ENCODE measurements at regions not wholly inside any gene's neighbourhood (a gene's known extent, or its start where the extent isn't known, plus 50 kb on each side); places are given as distances from the start of the nearest gene placed in this dataset.

DNA sequence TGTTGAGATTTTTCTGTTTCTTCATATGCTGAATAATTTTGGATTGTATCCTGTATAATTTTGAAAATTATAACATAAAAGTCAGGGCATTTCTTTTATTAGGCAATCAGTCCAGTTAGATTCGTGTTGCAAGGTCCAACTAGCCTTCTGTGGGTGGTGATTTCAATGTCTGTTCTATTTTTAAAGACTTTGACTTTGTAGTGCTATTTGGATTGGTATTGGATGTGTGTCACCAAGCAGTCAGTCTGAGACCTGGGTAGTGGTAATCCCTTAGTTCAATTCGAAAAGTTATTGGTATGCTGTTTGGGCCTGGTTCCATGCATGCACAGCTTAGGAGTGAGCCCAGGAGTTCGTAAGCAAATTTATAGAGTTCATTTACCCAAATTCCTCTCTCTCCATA lies 82.2 kb downstream of the EPDR1 start:
- H3K4me1 ChIP-seq (ENCODE audit: control insufficient read depth in 2 of 2, insufficient read depth in 2 of 2, low read length in 2 of 2): no peaks in the 10 kb centered on the region
- 93% methylated on average over 3 of the region's 3 CpGs for WGBS
- H3K36me3 ChIP-seq (ENCODE audit: control insufficient read depth in 2 of 2, insufficient read depth in 2 of 2, low read length in 1 of 2): no peaks in the 10 kb centered on the region
- H3K9me3 ChIP-seq (ENCODE audit: control insufficient read depth in 2 of 2, insufficient read depth in 1 of 2, low read length in 1 of 2): no peaks in the 10 kb centered on the region
- no peak for DNase-seq (ENCODE audit: low read depth in 6 of 9, low spot score in 9 of 9)
- no peak overlapping the region for H3K27ac ChIP-seq (ENCODE audit: low read depth in 1 of 2, low read length in 1 of 2)
- no peaks in the 10 kb centered on the region for H3K27me3 ChIP-seq (ENCODE audit: control insufficient read depth in 2 of 2, insufficient read depth in 1 of 2, low read length in 1 of 2)
- H3K4me3 ChIP-seq (ENCODE audit: low read length in 2 of 2): no peak overlapping the region

DNA sequence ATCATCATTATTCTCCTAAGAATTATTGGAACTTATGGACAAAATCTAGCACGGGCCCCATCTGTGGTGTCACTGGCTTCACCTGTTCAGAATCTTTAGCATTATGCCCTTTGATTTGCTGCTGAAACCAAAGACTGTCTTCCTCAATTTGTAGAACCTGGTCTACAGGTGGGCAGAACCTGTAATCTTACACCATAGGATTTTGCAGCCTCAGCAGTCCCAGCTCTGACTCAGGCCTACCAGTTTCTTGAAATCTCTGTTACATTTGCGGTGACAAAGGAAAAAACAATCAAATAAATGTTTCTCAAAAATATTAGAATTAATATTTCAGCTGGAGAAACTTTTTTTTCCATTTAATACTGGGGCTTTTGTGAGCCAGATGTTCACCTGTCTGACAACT lies 86.1 kb downstream of the EPDR1 start:
- Histone ChIP-seq H3K4me3 (ENCODE audit: low read length in 2 of 2) (no peak overlapping the region), H3K36me3 (ENCODE audit: control insufficient read depth in 2 of 2, insufficient read depth in 2 of 2, low read length in 1 of 2) (no peaks in the 10 kb centered on the region), H3K27me3 (ENCODE audit: control insufficient read depth in 2 of 2, insufficient read depth in 1 of 2, low read length in 1 of 2) (no peaks in the 10 kb centered on the region), H3K4me1 (ENCODE audit: control insufficient read depth in 2 of 2, insufficient read depth in 2 of 2, low read length in 2 of 2) (no peaks in the 10 kb centered on the region), H3K27ac (ENCODE audit: low read depth in 1 of 2, low read length in 1 of 2) (no peak overlapping the region), H3K9me3 (ENCODE audit: control insufficient read depth in 2 of 2, insufficient read depth in 1 of 2, low read length in 1 of 2) (no peaks in the 10 kb centered on the region)
- WGBS: 97% methylated on average over 2 of the region's 2 CpGs
- no peak for DNase-seq (ENCODE audit: low read depth in 6 of 9, low spot score in 9 of 9)

DNA sequence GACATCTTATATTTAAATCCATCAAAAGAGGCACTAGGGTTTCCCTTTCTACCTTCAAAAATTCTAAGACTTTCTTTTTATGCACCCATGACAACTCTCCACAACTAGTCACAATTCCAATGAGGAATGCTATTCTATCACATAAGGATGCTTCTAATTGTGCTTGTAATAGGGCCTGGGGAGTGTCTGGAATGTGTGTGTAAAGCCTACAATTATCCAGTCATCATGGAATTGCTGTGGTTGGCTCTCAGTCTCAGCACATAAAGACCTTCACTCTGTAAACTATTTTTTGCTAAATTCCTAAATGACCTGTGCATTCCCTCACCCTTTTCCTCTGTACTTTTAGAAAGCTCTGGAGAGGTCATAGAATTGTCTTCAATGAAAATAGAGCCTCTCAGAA lies 86.7 kb downstream of the EPDR1 start:
- DNase-seq (ENCODE audit: low read depth in 6 of 9, low spot score in 9 of 9): no peak

DNA sequence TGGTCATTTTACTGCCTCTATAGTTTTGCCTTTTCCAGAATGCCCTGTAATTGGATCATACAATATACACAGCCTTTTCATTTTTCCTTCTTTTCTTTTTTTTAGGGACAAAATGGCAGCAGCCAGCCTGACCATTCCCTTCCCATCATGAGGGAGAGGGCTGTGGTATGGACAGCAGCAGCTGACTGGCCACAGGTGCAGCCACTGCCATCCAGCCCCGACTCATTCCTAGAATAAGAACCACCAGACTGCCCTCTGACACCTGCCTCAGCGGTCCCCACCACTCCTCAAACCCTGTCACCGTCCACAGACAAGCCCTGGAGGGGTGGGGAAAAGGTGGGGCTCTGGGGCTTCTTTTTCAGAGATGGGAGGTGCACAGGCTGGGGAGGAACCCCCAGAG lies 92.8 kb downstream of the EPDR1 start:
- no peak for DNase-seq (ENCODE audit: low read depth in 6 of 9, low spot score in 9 of 9)
- H3K4me1 ChIP-seq (ENCODE audit: control insufficient read depth in 2 of 2, insufficient read depth in 2 of 2, low read length in 2 of 2): no peaks in the 10 kb centered on the region
- no peaks in the 10 kb centered on the region for H3K9me3 ChIP-seq (ENCODE audit: control insufficient read depth in 2 of 2, insufficient read depth in 1 of 2, low read length in 1 of 2)
- H3K36me3 ChIP-seq (ENCODE audit: control insufficient read depth in 2 of 2, insufficient read depth in 2 of 2, low read length in 1 of 2): no peaks in the 10 kb centered on the region
- WGBS: 93% methylated on average over 3 of the region's 3 CpGs
- no peak overlapping the region for H3K4me3 ChIP-seq (ENCODE audit: low read length in 2 of 2)
- H3K27ac ChIP-seq (ENCODE audit: low read depth in 1 of 2, low read length in 1 of 2): no peak overlapping the region
- H3K27me3 ChIP-seq (ENCODE audit: control insufficient read depth in 2 of 2, insufficient read depth in 1 of 2, low read length in 1 of 2): no peaks in the 10 kb centered on the region

More for the DNA sequence above, 86.7 kb downstream of the EPDR1 start:
- H3K4me1 ChIP-seq (ENCODE audit: control insufficient read depth in 2 of 2, insufficient read depth in 2 of 2, low read length in 2 of 2): no peaks in the 10 kb centered on the region
- H3K36me3 ChIP-seq (ENCODE audit: control insufficient read depth in 2 of 2, insufficient read depth in 2 of 2, low read length in 1 of 2): no peaks in the 10 kb centered on the region
- H3K27ac ChIP-seq (ENCODE audit: low read depth in 1 of 2, low read length in 1 of 2): no peak overlapping the region
- H3K4me3 ChIP-seq (ENCODE audit: low read length in 2 of 2): no peak overlapping the region
- no peaks in the 10 kb centered on the region for H3K9me3 ChIP-seq (ENCODE audit: control insufficient read depth in 2 of 2, insufficient read depth in 1 of 2, low read length in 1 of 2)
- no peaks in the 10 kb centered on the region for H3K27me3 ChIP-seq (ENCODE audit: control insufficient read depth in 2 of 2, insufficient read depth in 1 of 2, low read length in 1 of 2)

DNA sequence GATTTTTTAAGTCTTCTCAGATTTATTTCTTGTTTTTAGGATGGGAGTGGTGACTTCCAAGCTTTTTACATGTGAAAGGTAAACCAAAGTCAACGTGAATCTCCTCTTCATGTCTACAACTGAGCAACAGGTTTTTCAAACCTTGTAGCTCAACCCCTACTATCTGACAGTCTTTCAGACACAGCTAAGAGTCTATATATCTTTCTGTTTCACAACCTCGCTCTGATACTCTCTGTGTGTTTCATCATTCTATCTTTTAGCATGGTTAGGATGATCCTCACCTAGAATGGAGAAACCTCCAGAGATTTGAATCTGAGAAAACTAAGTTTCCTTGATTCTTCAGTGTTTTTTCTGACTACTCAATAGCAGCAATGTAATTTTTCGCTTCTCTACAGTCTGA lies 96.1 kb downstream of the EPDR1 start:
- no peak overlapping the region for H3K27ac ChIP-seq (ENCODE audit: low read depth in 1 of 2, low read length in 1 of 2)
- no peaks in the 10 kb centered on the region for H3K4me1 ChIP-seq (ENCODE audit: control insufficient read depth in 2 of 2, insufficient read depth in 2 of 2, low read length in 2 of 2)
- H3K36me3 ChIP-seq (ENCODE audit: control insufficient read depth in 2 of 2, insufficient read depth in 2 of 2, low read length in 1 of 2): no peaks in the 10 kb centered on the region
- DNase-seq (ENCODE audit: low read depth in 6 of 9, low spot score in 9 of 9): no peak
- 94% methylated on average over 3 of the region's 3 CpGs for WGBS
- H3K27me3 ChIP-seq (ENCODE audit: control insufficient read depth in 2 of 2, insufficient read depth in 1 of 2, low read length in 1 of 2): no peaks in the 10 kb centered on the region
- no peak overlapping the region for H3K4me3 ChIP-seq (ENCODE audit: low read length in 2 of 2)
- H3K9me3 ChIP-seq (ENCODE audit: control insufficient read depth in 2 of 2, insufficient read depth in 1 of 2, low read length in 1 of 2): no peaks in the 10 kb centered on the region

DNA sequence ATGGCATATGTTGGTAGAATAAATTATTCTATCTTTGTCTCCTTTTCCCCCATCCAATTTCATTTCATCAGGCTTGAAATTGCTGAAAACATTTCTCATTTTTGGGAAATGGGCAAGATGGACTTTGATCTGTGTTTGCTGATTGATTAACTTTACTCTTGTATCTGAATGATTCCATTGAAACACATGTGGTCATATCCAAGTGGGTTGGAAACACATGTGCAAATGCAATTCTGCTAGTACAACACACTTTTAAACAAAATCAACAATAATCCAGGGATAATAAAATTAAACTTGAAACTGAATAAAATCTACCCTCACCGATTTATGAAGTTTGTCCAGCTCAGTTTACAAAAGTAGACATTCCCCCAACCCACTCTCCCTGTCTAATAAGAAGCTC lies 96.9 kb downstream of the EPDR1 start:
- no peak for DNase-seq (ENCODE audit: low read depth in 6 of 9, low spot score in 9 of 9)
- H3K27ac ChIP-seq (ENCODE audit: low read depth in 1 of 2, low read length in 1 of 2): no peak overlapping the region
- no peaks in the 10 kb centered on the region for H3K9me3 ChIP-seq (ENCODE audit: control insufficient read depth in 2 of 2, insufficient read depth in 1 of 2, low read length in 1 of 2)
- no peaks in the 10 kb centered on the region for H3K27me3 ChIP-seq (ENCODE audit: control insufficient read depth in 2 of 2, insufficient read depth in 1 of 2, low read length in 1 of 2)
- H3K36me3 ChIP-seq (ENCODE audit: control insufficient read depth in 2 of 2, insufficient read depth in 2 of 2, low read length in 1 of 2): no peaks in the 10 kb centered on the region
- WGBS: 99% methylated on average over 1 of the region's 1 CpG
- no peak overlapping the region for H3K4me3 ChIP-seq (ENCODE audit: low read length in 2 of 2)
- no peaks in the 10 kb centered on the region for H3K4me1 ChIP-seq (ENCODE audit: control insufficient read depth in 2 of 2, insufficient read depth in 2 of 2, low read length in 2 of 2)

DNA sequence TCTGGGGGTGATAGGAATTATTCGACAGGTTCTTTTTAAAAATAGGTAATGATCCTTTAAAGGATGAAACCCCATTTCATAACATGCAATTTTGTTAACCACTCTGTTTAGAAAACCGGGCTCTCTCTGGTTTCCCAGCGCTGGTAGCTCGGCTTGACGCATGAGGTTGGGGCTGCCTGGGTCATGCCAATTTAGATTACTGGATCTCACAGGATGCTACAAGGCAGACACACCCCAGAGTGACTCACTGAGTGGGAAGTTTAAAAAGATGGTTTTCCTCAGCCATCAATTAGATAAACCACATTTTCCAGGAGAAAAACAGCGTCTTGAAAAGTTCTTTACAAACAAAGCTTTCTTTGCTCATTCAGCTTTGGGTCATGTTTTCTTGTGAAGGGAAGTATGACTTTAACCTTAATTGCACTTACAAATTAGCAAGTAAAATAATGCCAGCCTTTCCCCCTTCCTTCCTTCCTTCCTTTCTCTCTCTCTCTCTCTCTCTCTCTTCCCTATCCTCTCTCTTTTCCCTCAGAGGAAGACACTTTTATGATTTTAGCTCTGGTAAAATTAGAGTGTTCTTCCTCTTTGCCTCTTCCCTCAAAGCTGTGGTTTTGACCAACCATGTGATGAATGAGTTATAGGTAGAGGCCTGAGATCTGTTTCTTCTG lies 99.8 kb downstream of the EPDR1 start:
- no peak for DNase-seq (ENCODE audit: low read depth in 6 of 9, low spot score in 9 of 9)
- Histone ChIP-seq H3K4me3 (ENCODE audit: low read length in 2 of 2) (no peak overlapping the region), H3K36me3 (ENCODE audit: control insufficient read depth in 2 of 2, insufficient read depth in 2 of 2, low read length in 1 of 2) (no peaks in the 10 kb centered on the region), H3K9me3 (ENCODE audit: control insufficient read depth in 2 of 2, insufficient read depth in 1 of 2, low read length in 1 of 2) (no peaks in the 10 kb centered on the region), H3K4me1 (ENCODE audit: control insufficient read depth in 2 of 2, insufficient read depth in 2 of 2, low read length in 2 of 2) (no peaks in the 10 kb centered on the region), H3K27ac (ENCODE audit: low read depth in 1 of 2, low read length in 1 of 2) (no peak overlapping the region), H3K27me3 (ENCODE audit: control insufficient read depth in 2 of 2, insufficient read depth in 1 of 2, low read length in 1 of 2) (no peaks in the 10 kb centered on the region)
- WGBS: 84% methylated on average over 6 of the region's 6 CpGs

DNA sequence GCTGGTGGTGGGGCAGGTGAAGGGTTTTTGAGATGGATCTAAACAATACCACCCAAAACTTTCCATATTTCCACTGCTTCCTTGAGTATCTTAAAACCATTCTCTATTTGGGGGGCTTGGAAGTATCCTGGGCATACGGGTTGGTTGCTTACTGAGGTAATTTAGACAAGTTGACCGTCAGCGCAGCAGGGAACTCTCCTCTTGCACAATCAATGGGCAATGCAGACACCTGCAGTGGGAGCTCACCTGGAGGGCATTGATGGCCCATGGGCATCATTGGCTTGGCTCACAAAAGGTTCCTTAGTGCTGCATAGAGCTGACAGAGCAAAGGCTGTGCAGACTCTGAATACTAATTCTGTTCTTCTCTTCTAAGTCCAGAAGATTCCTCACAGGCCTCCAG lies 101.5 kb downstream of the EPDR1 start:
- DNase-seq (ENCODE audit: low read depth in 6 of 9, low spot score in 9 of 9): no peak
- no peak overlapping the region for H3K4me3 ChIP-seq (ENCODE audit: low read length in 2 of 2)
- H3K27ac ChIP-seq (ENCODE audit: low read depth in 1 of 2, low read length in 1 of 2): no peak overlapping the region
- no peaks in the 10 kb centered on the region for H3K36me3 ChIP-seq (ENCODE audit: control insufficient read depth in 2 of 2, insufficient read depth in 2 of 2, low read length in 1 of 2)
- 98% methylated on average over 3 of the region's 3 CpGs for WGBS
- no peaks in the 10 kb centered on the region for H3K9me3 ChIP-seq (ENCODE audit: control insufficient read depth in 2 of 2, insufficient read depth in 1 of 2, low read length in 1 of 2)
- no peaks in the 10 kb centered on the region for H3K27me3 ChIP-seq (ENCODE audit: control insufficient read depth in 2 of 2, insufficient read depth in 1 of 2, low read length in 1 of 2)
- H3K4me1 ChIP-seq (ENCODE audit: control insufficient read depth in 2 of 2, insufficient read depth in 2 of 2, low read length in 2 of 2): no peaks in the 10 kb centered on the region

DNA sequence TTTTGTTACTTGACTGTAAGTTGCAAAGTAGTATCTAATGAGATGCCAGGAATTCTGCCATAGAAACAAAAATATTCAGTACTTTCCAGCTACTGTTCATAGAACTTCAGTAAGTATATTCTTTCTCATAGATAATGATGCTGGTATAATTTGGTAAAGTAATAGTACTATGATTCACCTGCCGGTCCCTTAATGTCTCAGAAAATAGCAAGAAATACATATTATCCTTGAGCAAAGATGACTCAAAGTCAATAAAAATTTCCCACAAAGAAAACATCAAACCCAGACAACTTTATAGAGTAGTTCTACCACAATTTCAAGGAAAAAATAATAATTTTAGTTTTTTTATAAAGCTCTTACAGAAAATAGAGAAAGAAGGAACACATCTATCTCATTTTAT lies 105.4 kb downstream of the EPDR1 start:
- Histone ChIP-seq H3K36me3 (ENCODE audit: control insufficient read depth in 2 of 2, insufficient read depth in 2 of 2, low read length in 1 of 2) (no peaks in the 10 kb centered on the region), H3K4me3 (ENCODE audit: low read length in 2 of 2) (no peak overlapping the region), H3K27me3 (ENCODE audit: control insufficient read depth in 2 of 2, insufficient read depth in 1 of 2, low read length in 1 of 2) (no peaks in the 10 kb centered on the region), H3K4me1 (ENCODE audit: control insufficient read depth in 2 of 2, insufficient read depth in 2 of 2, low read length in 2 of 2) (no peaks in the 10 kb centered on the region), H3K9me3 (ENCODE audit: control insufficient read depth in 2 of 2, insufficient read depth in 1 of 2, low read length in 1 of 2) (no peaks in the 10 kb centered on the region), H3K27ac (ENCODE audit: low read depth in 1 of 2, low read length in 1 of 2) (no peak overlapping the region)
- DNase-seq (ENCODE audit: low read depth in 6 of 9, low spot score in 9 of 9): no peak
- WGBS: 93% methylated on average over 1 of the region's 1 CpG

Measured in thymus (tissue), 11 donors.